T-helper 2 cell treated with Interferon-gamma antibody and Interleukin-4, amounts not matched to agents 100 ng/mL and 5 ng/mL, for 36 hours (primary cell): ENCODE measurements at regions not wholly inside any gene's neighbourhood (a gene's known extent, or its start where the extent isn't known, plus 50 kb on each side); places are given as distances from the start of the nearest gene placed in this dataset.
"Not testable (repeated sequence)": the region's sequence is repeated elsewhere in the genome, so short reads cannot be mapped to it uniquely, and the experiment has no call there.

Experiments used
- intact Hi-C: fragments of 100-400 bp; cut with micrococcal nuclease; formaldehyde crosslinking; loops from one replicate; pipeline ENCODE4 v1.15.1; 2023

DNA sequence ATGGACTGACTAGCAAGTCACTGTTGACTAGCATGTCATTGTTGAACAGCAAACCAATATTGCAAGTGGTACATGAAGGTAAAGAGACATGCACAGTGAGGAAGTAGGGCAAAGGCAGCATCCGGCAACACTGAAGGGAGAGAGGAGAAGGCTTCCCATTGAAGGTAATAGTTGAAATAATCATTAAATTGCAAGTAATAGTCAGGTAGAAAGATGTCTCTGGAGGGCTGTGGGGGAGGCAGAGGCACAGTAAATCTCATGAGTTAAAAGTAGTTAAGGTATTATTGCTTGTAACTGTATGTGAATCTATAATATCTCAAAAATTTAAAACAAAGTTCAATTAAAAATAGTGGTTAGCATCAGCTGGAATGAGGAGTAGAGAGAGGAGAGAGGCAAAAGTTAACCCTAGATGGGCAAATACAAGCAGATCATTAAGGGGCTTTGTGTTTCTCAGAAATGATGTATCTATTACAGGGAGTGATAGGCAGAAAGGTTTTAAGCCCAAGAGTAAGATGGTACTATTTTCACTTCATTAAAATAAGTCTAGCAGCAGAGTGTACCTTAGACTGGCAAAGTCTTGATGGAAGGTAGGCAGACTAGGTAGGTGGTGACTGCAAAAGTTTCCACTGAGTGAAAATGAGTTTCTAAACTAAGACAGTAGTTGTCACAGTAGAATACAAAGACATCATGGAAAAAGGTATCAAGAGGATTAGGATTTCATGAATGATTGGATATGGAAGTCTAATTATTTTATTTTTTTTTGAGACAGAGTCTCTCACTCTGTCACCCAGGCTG is 776.6 kb downstream of the RAB28 start:
- intact Hi-C loops = no loop called here

DNA sequence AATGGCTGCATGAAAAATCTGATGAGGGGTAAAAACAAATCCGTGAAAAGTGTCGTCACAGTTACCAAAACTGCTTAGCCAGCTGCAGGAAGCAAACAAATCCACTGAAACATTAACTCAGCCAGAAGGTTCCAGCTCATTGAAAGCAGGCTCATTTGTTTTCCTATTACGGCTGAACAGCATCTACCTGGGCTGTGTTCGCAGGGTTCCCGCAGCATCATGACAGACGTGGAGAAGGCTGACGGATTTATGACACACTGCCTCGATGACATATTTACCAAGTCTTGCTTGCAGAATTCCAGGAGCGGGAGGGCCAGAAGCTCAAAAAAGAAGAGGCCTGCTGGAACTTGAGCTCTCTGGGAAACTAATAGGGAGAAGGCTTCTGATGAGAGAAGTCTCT is 781.1 kb downstream of the RAB28 start:
- intact Hi-C loops = no loop called here

DNA sequence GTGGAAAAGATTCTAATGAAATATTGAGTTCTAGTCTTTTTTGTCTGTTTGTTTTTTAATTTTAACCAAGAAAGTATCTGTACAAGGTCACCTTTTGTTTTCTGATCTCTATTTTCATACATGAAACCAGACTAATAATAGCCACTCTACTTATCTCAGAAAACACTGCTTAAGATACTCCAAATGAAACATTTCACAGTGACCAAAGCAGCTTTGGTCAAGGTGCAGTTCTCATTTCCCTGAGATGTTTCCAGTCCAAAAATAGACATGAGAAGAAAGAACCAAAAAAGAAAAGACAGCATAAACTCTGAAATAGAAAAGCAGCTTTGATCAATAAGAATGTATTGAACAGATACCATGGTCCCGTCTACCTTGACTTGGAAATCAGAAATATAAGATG is 782.8 kb downstream of the RAB28 start:
- intact Hi-C loops = no loop called here

DNA sequence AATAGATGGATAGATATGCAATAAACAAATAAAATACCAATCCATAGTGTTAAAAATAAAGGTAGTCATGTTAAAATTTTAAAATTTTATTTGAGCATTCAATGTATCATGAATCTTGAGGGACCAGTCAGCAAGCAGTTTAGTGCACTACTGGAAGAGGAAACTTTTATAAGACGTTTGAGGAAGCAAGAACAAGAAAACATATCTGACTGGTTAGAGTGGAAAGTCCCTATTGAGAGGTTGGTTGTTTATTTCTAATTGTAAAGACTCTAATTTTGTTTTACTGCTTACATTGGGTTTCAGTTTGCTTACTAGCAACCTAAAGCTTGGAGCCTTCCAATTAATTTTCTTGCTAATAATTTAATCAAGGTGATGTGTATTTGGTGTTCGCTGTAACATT is 786.2 kb downstream of the RAB28 start:
- intact Hi-C loops = no loop called here

DNA sequence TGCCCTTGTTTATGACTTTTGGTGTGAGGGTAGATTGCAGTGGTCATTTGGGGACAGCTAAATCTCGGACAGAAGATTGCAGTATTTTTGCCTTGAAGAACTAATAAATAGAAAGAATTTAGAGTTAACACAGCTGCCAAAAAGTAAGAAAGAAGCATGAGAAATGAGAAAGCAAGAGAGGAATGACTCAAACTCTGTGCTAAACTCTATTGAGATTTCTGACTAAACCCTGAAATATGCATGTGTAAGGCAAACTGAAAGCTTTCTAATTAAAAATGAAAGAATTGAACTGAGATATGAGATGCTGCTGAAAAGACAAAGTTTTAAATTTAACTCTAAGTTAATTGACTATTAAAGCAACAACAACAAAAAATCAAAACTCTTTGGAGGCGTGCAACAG is 791.3 kb downstream of the RAB28 start:
- intact Hi-C loops = no loop called here

DNA sequence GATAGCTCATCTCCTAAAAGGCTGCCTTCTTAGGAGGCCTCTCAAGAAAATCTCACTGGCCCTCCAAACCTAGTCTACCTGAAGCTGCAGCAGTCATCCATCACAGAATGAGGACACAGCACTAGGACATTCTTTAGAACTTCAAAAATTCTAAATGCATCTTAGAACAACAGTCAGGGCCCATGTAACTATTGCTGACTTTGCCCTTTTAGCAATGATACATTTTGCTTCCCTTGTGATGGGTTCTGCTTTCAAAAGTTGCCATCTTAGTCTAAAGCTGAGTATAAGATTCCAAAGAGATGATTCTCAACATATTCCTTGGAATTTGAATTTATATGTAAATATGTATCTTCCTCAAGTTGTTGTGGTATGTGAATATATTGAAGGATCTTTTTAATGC is 793.0 kb downstream of the RAB28 start:
- intact Hi-C loops = no loop called here

DNA sequence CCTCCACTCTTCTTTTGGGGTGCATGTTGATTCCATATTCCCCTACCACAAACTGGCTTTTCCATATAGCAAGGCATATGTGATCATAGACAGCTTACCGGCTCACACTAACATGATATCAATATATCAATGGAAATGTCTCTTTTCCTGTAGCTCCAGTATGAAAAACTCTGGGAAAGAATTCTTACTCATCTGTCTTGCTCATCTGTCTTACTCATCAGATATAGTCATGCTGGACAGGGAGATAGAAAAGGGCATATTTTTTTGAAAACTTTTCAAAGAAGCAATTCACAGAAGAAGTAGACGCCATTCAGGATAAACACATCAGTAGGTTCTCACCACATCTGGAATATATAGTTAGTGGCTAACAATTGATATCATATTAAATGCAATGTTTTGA is 794.7 kb downstream of the RAB28 start:
- intact Hi-C loops = no loop called here

DNA sequence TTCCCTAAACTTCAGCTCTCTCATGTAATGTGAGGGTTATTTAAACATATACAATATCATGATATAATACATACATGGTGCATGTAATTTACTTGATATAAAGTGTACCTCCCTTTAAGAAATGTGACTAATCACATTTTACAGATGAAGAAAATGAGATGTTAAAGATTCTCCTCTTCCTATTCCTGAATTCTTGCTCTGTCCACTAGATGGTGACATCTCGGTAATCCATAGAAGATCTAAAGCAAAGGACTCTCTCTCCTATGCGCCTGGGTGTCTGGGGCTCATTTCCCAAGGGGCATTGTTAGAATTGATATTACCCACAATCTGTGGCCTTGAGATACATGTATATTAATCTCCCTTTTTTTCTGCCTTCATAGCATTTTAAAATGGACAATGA is 804.9 kb downstream of the RAB28 start:
- intact Hi-C loops = no loop called here

DNA sequence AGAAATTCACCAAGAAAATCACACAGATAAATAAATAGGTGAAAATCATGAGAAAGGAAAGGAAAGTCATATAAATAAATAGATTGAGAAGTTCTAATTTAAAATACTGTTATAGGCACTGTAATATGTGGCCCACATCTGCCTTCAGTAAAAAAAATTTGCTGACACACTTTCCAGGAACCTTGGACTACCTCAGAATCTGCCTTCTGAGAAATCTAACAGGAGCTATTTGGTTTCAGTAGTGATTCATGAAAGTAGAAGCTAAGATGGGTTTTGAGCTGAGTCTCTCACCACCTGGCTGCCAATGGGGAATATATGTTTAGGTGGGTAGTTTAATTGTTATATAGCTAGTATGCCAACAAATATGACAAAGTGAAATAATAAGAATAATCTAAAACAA is 810.0 kb downstream of the RAB28 start:
- intact Hi-C loops = no loop called here

DNA sequence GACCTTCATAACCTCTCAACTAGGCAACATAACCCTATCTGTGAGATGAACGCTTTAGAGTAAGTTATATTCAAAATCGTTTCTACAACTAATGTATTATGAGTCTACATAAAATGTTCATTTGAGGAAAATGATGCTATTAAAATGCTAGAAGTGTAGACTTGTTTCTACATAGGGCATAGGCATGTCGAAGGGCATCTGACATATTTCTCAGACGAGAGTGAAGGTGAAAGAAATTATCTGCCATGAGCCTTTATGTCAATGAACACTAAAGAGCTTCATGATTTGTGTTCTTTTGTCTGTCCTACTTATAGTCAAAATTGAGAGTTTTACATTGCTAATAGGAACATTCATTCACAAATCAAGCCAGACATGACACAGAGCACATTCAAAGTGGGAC is 811.8 kb downstream of the RAB28 start:
- intact Hi-C loops = no loop called here

DNA sequence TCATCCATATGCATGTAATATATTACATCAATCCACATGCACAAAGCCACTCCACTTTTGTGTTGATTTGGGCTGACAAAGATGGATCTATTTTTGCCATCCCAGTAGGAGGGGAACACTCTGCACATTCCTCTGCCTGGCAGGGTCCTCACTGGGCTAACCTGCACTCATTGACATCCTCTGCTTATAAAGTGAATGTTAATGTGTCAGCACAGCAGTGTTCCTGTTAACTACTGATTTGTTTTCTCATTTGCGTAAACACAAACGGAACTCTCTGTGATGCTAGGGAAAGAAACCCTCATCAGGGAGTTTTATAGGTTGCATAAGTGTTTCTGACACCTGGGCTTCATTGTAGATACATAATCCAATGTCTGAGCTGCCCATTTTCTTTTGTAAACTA is 826.0 kb downstream of the RAB28 start:
- intact Hi-C loops = no loop called here

DNA sequence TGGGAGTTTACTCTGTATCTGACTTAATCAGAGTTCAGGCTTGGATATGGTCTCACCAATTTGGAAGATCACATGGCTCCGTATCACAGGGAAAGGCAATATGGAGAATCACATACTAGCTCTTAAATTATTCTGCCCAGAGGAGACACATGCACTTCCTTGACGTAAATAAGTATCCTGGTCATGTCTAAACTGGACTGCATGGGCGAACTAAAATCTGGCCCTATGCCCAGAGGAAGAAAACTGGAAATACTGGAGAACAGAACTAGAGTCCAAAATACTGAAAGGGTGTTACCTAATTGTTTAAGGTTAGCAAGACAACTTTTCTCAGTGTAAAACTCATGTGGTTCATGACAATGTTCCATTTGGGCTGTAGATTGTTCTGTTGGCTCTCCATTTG is 832.3 kb downstream of the RAB28 start:
- intact Hi-C loops = no loop called here

DNA sequence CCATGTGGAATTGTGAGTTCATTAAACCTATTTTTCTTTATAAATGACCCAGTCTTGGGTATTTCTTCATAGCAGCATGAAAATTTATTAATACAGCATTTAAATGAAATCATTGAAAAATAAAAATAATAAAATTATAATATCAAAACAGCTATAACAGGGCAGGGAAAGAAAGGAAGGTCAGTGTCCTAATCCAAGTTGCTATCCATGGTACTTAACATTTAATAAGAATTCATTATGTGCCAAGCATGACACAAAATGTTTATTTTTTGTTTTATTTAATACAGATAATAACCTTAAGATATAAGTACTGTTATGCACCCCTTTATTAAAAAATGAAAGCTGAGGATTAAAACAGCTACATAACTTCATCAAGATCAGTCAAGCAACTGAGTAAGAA is 838.4 kb downstream of the RAB28 start:
- intact Hi-C loops = no loop called here

DNA sequence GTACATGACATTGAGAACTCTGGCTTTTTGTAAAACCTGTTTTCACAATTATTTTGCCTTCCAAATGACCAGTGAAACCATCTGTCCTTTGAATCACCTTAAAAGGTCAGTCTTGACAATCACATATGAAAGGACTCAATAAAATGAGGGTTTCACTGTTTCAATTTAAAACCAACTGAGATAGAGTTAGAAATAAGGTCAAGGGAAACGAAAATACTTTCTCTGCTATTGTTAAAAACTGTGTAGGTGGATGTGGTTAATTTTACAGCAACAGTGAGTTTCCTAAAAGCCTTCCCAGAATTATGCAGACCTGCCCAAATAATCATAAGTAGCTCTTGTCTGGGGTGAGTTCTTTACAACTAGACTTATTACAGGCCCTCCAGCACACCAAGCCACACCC is 839.9 kb downstream of the RAB28 start:
- intact Hi-C loops = no loop called here

DNA sequence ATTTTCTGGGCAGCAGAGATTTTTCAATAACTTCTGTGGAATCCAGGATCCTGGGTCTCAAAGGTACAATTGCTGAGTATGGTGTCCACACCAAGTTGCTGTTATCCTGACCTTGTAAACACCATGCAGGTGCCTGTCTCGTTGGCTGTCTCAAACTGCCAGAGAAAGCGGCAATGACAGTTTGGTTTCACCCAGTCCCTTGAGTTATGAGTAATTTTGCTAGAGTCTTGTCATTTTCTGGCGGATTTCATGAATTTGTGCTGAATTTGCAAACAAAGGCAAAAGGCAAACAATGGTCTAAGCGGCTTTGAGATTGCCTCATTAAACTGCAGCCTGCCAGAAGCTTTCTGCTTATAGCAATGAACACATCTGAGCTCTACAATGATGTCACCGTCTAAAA is 847.9 kb downstream of the RAB28 start:
- intact Hi-C loops = no loop called here

DNA sequence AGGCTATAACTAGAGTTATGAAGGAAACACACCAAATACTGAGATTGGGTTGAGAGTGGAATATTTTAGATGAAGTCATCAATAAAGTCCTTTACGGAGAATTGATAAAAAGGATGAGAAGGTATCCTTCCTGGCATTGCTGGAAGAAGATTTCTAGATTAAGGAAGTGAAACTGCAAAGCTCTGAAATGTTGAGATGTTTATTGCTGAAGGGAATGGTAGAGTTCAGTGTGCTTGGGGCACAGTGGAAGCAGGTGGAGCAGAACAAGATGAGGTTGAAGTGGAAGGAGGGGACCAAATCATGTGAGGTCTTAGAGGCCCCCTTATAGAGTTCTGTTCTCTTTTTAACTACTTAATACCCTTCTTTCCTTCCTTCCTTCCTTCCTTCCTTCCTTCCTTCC is 848.5 kb downstream of the RAB28 start:
- intact Hi-C loops = no loop called here

DNA sequence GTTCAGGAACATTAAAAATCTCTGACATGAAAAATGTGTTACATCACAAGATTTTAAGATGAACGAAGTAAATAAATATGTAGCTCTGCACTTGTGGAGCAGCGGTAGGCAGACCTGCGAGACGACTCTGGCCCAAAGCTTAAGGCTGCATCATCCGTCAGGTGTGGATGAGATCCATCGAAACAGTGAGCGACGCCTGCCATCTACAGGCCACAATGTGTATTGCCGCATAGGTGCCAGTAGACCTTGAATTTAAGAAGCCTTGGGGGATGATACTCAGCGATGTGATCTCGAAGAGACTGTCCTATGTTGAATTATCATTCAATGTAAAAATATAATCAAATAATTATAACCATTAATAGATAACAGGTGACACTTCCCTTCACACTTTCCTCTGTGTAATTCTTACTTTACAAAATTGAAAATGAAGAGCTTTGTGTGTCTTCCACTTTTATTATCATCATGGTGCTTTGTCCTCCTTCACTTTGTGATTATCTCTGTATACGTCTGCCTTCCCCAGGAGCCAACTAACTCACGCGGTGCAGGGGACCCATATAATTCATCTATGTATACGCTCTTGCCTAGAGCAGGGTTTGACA is 851.0 kb downstream of the RAB28 start:
- intact Hi-C loops = loop anchor here (1.0 kb wide), 1 partner anchor 867 kb away; no protein-coding TSS in a partner anchor

DNA sequence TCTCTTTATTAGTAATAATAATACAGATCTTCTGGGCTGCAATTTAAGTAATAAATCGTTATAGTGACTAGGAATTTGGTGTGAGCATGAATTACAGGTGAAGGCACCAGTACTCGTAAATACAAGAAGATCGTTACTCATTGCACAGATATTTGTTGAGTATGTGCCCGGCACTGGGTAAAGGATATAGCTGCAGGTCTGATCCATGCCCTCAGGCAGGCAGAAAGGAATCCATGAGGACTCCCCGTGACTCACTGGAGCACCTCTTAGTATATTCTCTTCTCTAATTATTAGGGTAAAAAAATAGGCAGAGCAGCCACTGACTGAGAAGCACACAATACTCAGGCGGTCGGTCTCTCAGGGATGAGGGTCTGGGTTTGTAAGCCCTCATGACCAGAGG is 868.3 kb downstream of the RAB28 start:
- intact Hi-C loops = no loop called here

DNA sequence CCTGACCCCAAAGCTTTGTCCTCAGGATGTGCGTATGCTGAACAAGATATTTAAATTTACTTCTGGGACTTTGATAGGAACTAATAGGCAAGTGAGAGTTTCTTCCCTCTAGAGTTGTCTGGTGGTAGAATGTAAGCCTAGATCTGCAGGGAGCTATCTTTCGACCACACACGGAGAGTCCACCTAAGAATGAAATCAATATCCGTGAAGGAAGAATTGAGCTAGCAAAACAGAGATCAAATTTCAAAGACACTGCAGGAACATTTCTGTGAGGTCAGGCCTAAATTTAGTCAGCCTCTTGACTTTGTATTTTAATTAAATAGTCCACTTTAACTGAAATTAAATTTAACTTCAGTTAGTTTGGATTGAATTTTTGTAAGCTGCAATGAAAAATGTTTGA is 871.3 kb downstream of the RAB28 start:
- intact Hi-C loops = no loop called here

DNA sequence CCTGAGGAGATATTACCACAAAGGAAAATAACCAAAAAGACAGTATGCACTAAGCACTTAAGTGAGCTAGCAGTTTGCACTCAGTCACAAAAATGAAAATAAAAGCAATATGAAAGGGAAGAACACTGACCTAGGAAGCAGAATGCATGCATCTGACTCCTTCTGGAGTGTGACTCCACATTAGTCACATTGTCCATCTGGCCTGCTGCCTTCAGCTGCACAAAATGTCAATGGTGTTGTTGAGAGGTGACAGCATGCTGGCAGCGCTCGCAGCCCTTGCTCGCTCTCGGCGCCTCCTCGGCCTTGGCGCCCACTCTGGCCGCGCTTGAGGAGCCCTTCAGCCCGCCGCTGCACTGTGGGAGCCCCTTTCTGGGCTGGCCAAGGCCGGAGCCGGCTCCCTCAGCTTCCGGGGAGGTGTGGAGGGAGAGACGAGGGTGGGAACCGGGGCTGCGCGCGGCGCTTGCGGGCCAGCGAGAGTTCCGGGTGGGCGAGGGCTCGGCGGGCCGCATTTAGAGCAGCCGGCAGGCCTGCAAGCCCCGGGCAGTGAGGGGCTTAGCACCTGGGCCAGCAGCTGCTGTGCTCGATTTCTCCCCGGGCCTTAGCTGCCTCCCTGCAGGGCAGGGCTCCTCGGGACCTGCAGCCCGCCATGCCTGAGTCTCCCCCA is 874.8 kb downstream of the RAB28 start:
- intact Hi-C loops = not testable (repeated sequence)

DNA sequence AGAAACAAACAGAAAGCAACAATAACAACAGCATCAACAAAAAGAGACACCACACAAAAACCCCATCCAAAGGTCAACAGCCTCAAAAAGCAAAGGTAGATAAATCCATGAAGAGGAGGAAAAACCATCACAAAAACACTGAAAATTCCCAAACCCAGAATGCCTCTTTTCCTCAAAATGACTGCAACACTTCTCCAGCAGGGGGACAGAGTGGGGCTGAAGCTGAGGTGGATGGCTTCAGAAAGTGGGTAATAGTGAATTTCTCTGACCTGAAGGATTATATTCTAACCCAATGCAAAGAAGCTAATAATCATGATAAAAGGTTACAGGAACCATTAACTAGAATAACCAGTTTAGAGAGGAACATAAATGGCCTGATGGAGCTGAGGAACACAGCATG is 888.2 kb downstream of the RAB28 start:
- intact Hi-C loops = no loop called here

DNA sequence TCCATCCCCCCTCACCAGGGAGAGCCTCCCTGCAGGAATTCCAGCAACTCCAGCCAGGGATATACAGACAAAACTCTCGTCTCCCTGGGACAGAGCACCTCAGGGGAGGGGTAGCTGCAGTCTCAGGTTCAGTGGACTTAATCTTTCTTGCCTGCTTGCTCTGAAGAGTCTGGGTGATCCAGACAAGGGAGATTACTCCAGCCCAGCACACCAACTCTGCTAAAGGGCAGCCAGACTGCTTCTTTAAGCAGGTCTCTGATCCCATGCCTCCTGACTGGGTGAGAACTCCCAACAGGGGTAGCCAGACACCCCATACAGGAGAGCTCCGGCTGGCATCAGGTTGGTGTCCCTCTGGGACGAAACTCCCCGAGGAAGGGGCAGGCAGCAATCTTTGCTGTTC is 888.7 kb downstream of the RAB28 start:
- intact Hi-C loops = no loop called here

DNA sequence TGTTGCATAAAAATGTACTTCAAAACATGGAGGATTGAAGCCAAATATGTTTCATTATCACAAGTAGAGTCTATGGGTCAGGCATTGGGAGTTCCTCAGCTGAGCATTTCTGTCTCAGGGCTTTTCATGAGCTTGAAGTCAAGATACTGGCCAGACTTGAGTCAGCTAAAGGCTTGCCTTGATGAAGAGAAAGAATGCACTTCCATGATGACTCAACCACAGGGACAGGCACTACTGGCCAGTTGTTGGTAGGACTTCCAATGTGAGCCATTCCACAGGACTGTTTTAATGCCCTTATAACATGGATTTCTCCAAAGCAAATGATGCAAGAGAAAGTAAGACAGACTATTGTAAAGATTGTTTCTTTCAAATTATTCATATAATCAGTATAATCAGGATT is 895.6 kb downstream of the RAB28 start:
- intact Hi-C loops = no loop called here
